Mammary epithelial cell (primary cell): ENCODE measurements at regions not wholly inside any gene's neighbourhood (a gene's known extent, or its start where the extent isn't known, plus 50 kb on each side); places are given as distances from the start of the nearest gene placed in this dataset.

ENCODE experiments used
- EZH2 ChIP-seq: IDR thresholded peaks from 2 replicates; pipeline ENCODE4 v1.6.1; 2012; ENCODE audit warnings: low read length, inconsistent platforms, borderline replicate concordance
- TF ChIP-seq, protein P1 (sequence below), 2 donors: IDR thresholded peaks in 1 of 2; conservative IDR thresholded peaks in 1 of 2; 2 replicates each; pipeline ENCODE4 v1.5.1; 2011 to 2012; ENCODE audit warnings: inconsistent platforms in 2 of 2, low read length in 2 of 2, mild to moderate bottlenecking in 2 of 2, control low read depth in 1 of 2, low read depth in 1 of 2; ENCODE audit not compliant: insufficient read depth in 1 of 2; ENCODE audit errors: extremely low read depth in 1 of 2

DNA sequence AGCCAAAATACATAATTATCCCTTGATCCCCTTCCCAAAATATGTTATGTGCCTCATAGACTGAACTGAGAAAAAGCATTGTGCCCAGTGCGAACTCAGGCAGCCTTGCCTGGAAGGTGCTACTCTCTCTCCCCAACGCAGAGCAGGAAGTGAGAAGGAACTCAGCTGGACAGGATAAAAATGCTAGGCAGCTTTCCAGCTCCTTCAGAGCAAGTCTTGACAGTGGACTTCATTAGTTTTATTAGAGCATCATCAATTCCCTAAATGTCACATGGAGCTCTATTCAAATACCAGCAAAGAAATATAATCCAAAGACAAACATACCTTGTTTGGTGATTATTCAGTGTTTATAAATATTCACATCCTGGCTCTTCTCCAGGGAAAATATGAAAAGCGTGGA is 202.4 kb downstream of the RFC3 start:
- TF ChIP-seq, protein P1, sequence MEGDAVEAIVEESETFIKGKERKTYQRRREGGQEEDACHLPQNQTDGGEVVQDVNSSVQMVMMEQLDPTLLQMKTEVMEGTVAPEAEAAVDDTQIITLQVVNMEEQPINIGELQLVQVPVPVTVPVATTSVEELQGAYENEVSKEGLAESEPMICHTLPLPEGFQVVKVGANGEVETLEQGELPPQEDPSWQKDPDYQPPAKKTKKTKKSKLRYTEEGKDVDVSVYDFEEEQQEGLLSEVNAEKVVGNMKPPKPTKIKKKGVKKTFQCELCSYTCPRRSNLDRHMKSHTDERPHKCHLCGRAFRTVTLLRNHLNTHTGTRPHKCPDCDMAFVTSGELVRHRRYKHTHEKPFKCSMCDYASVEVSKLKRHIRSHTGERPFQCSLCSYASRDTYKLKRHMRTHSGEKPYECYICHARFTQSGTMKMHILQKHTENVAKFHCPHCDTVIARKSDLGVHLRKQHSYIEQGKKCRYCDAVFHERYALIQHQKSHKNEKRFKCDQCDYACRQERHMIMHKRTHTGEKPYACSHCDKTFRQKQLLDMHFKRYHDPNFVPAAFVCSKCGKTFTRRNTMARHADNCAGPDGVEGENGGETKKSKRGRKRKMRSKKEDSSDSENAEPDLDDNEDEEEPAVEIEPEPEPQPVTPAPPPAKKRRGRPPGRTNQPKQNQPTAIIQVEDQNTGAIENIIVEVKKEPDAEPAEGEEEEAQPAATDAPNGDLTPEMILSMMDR (conservative IDR thresholded peaks at IDR 0.05 in 1 of 2, IDR thresholded peaks at IDR 0.05 in 1 of 2; ENCODE audit: extremely low read depth in 1 of 2, insufficient read depth in 1 of 2, low read depth in 1 of 2, low read length in 2 of 2): no peak
- TF ChIP-seq EZH2: no peak
